ENCODE measurements at regions not wholly inside any gene's neighbourhood (a gene's known extent, or its start where the extent isn't known, plus 50 kb on each side); places are given as distances from the start of the nearest gene placed in this dataset.

GRCh38 chr13:52975161-52975560, 53.5 kb upstream of the OLFM4 start:
- TF ChIP-seq CTCF (IDR thresholded peaks at IDR 0.05) (no peak), POLR2AphosphoS5 (IDR thresholded peaks at IDR 0.05) (no peak), POLR2A (IDR thresholded peaks at IDR 0.05) (no peak)
